ENCODE measurements at regions not wholly inside any gene's neighbourhood (a gene's known extent, or its start where the extent isn't known, plus 50 kb on each side); places are given as distances from the start of the nearest gene placed in this dataset.

DNA sequence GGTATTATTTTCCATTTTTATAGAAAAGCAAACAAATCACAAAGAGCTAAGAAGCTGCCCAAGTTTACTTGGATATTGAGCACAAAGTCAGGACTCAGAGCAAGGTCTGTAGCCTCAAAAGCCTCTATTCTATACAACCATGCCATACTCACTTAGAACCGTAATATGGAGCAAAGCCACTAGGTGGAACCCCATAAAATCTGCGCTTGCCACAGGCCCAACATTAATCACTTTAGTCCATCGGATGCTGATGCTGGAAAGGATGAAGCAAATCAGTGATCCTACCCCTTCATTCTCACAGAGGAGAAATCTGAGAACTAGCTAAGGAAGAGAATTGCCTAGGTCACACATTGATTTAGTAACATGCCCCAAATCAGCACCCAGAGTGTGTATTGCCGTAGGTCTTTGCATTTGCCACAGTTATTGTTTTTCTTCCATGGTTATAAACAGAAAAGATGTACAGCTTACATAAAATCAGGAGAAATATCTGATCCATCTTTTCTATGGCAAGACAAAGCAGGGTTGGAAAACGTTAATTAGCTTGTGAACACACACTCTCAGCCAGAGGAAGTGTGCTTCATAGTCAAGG lies 56.7 kb upstream of the RAB38 start:
- ATAC-seq (ENCODE audit: low read depth): no peak

DNA sequence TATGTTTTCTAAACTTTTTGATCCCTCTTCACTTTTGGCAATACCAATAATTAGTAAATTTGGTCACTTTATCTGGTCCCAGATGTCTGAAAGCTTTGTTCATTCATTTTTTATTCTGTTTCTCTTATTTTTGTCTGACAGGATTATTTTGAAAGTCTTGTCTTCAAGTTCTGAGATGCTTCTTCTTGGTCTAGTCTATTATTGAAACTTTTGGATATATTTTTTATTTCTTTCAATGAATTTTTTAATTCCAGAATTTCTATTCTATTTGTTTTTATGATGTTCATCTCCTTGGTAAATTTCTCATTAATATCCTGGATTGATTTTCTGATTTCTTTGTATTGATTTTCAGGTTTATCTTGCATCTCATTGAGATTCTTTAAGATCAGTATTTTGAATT lies 54.1 kb upstream of the RAB38 start:
- ATAC-seq (ENCODE audit: low read depth) (no peak), DNase-seq (ENCODE audit: low spot score in 2 of 2) (no peak)
- Mint-ChIP-seq H3K27ac (no peak overlapping the region), H3K27me3 (peaks cover 7% of the 10 kb centered on the region), H3K36me3 (peaks cover 9% of the 10 kb centered on the region), H3K4me3 (no peak overlapping the region), H3K4me1 (no peaks in the 10 kb centered on the region), H3K9me3 (peaks cover 28% of the 10 kb centered on the region)

More for the DNA sequence above, 56.7 kb upstream of the RAB38 start:
- Mint-ChIP-seq H3K36me3 (peaks cover 7% of the 10 kb centered on the region), H3K4me3 (no peak overlapping the region), H3K9me3 (peaks cover 17% of the 10 kb centered on the region), H3K4me1 (no peaks in the 10 kb centered on the region), H3K27me3 (peaks cover 5% of the 10 kb centered on the region), H3K27ac (no peak overlapping the region)
- DNase-seq (ENCODE audit: low spot score in 2 of 2): peak in 1 of 2 donors; percentile 4
